Subcutaneous abdominal adipose tissue (tissue), 5 donors: ENCODE measurements at regions not wholly inside any gene's neighbourhood (a gene's known extent, or its start where the extent isn't known, plus 50 kb on each side); places are given as distances from the start of the nearest gene placed in this dataset.

Experiments used
- H3K27ac ChIP-seq: one replicate; pipeline ENCODE4 v1.7.0; 2013; ENCODE audit warnings: low read depth, mild to moderate bottlenecking, inconsistent platforms, low read length, moderate library complexity
- H3K27me3 ChIP-seq, 5 donors: one replicate each; pipeline ENCODE4 v1.7.0; 2013; ENCODE audit warnings: low read length in 5 of 5, inconsistent platforms in 1 of 5; ENCODE audit not compliant: control insufficient read depth in 5 of 5, insufficient read depth in 4 of 5
- H3K36me3 ChIP-seq, 5 donors: one replicate each; pipeline ENCODE4 v1.7.0; 2013; ENCODE audit warnings: low read length in 5 of 5; ENCODE audit not compliant: control insufficient read depth in 5 of 5, insufficient read depth in 5 of 5
- H3K4me1 ChIP-seq, 5 donors: one replicate each; pipeline ENCODE4 v1.7.0; 2013; ENCODE audit warnings: low read length in 5 of 5, mild to moderate bottlenecking in 3 of 5, moderate library complexity in 1 of 5; ENCODE audit not compliant: control insufficient read depth in 5 of 5, insufficient read depth in 5 of 5
- H3K4me3 ChIP-seq, 5 donors: one replicate each; pipeline ENCODE4 v1.7.0; 2013; ENCODE audit warnings: low read length in 5 of 5, low read depth in 1 of 5
- H3K9ac ChIP-seq, 5 donors: one replicate each; pipeline ENCODE4 v1.7.0; 2013; ENCODE audit warnings: low read length in 5 of 5, mild to moderate bottlenecking in 4 of 5, moderate library complexity in 3 of 5
- H3K9me3 ChIP-seq, 5 donors: one replicate each; pipeline ENCODE4 v1.7.0; 2013; ENCODE audit warnings: low read length in 5 of 5; ENCODE audit not compliant: control insufficient read depth in 5 of 5
- donor health status: healthy.
- donor health status: healthy.
- donor health status: healthy.
- donor health status: healthy.
- donor health status: healthy.

DNA sequence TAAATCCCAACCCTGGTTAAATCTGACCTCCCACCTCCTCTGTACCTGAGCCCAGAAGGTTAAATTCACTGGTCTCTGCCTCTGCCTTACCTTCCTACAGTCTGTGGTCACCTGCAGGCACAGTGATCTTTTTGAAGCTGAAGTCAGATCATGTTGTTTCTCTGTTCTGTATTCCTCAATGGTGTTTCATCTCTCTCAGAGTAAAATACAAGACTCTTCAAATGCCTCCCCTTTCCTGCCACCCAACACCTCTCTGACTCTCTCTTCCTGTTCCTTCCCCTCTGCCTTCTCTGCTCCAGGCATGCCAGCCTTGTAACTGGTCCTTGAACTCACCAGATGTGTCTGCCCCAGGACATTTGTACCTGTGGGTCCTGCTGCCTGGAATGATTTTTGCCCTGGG lies 219.3 kb downstream of the UXS1 start:
- Histone ChIP-seq H3K4me1 (no peaks in the 10 kb centered on the region), H3K36me3 (no peaks in the 10 kb centered on the region), H3K27ac (no peak overlapping the region), H3K9ac (no peak overlapping the region), H3K4me3 (no peak overlapping the region), H3K27me3 (no peaks in the 10 kb centered on the region), H3K9me3 (peaks cover 0 to 11% (median 7%) of the 10 kb centered on the region in 5 donors)

DNA sequence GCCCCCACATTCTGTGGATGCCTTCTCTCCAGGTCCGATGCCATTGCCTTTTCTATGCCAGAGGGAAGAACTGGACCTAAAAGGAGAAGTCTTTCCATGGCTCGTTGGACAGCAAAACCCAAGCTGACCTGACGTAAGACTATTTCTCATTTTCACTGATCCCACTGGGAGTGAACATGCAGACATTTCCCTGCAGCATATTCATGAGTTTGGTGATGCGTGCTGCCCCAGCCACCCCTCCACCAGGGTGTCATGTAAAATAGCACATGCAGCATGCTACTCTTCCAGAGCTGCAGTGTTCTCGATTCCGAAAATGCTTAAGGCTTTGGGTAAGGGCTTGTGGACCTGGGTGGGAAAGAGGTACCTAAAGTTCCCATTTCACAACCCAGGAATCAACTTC lies 221.2 kb downstream of the UXS1 start:
- H3K27me3 ChIP-seq, result no peaks in the 10 kb centered on the region
- H3K9ac ChIP-seq, result no peak overlapping the region
- H3K4me3 ChIP-seq, result no peak overlapping the region
- H3K36me3 ChIP-seq, result no peaks in the 10 kb centered on the region
- no peak overlapping the region for H3K27ac ChIP-seq
- no peaks in the 10 kb centered on the region for H3K4me1 ChIP-seq
- H3K9me3 ChIP-seq, result peaks cover 0 to 12% (median 10%) of the 10 kb centered on the region in 5 donors

DNA sequence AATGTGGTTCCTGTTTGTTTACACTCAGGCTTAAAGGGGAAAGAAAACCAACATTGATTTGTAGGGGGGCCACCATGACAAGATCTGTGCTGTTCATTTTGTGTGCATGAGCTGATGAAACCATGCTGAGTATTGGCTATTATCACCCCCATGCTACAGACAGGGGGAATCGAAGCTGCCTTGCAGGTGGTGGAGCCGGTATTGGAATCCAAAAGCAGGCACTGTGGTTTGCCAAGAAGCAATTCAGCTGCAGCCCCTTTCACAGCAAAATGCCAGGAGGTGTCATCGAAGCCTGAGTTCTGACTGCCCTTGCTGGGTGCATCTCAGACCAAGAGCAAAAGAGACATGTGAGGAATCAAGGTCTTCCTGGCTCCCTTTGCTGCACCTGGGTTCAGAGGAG lies 221.9 kb downstream of the UXS1 start:
- Histone ChIP-seq H3K36me3 (no peaks in the 10 kb centered on the region), H3K9ac (no peak overlapping the region), H3K4me3 (no peak overlapping the region), H3K9me3 (peaks cover 0 to 12% (median 5%) of the 10 kb centered on the region in 5 donors), H3K27ac (no peak overlapping the region), H3K27me3 (no peaks in the 10 kb centered on the region), H3K4me1 (no peaks in the 10 kb centered on the region)

DNA sequence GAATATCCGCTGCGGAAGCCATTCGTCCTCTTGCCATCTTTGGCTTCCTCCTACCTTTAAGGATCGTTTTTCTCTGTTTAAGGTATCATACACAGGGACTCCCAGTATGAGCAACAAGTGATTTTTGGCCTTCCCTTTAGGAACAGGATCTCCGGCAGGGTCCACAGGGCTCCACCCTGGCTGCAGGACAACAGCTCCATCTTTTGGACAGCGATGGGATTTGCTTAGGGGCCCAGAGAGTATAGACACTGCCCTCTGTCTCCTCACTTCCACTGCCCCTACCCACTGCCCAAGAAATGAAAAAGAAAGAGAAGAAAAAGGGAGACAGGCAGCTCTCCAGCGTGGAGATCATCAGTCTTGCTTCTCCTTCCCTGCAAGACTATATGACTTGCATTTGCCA lies 224.5 kb downstream of the UXS1 start:
- no peaks in the 10 kb centered on the region for H3K36me3 ChIP-seq
- no peak overlapping the region for H3K27ac ChIP-seq
- no peaks in the 10 kb centered on the region for H3K27me3 ChIP-seq
- H3K9ac ChIP-seq, result no peak overlapping the region
- H3K9me3 ChIP-seq, result peaks cover 0 to 7% (median 4%) of the 10 kb centered on the region in 5 donors
- H3K4me3 ChIP-seq, result no peak overlapping the region
- peaks cover 0 to 3% (median 0%) of the 10 kb centered on the region in 5 donors for H3K4me1 ChIP-seq

DNA sequence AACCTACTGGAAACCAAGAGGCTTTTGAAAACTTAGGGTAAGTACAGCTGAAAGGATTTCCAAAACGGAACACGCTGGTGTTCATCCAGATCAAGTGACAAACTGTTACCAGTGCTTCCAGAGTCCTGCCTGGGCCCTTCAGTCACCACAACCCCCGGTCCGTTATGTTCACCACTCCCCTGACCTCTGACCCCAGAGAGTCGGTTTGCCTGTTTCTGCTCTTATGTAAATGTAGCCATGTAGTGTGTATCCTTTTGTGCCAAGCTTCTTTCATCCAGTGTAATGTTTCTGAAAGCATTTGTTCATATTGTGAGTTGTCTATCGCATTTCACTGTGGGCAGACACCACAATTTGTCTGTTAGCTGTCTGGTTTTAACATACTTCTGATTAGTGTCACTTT lies 217.5 kb downstream of the NCK2 start:
- Histone ChIP-seq H3K9me3 (peaks cover 0 to 8% (median 4%) of the 10 kb centered on the region in 5 donors), H3K27ac (no peak overlapping the region), H3K9ac (no peak overlapping the region), H3K4me3 (no peak overlapping the region), H3K4me1 (peaks cover 0 to 3% (median 0%) of the 10 kb centered on the region in 5 donors), H3K36me3 (no peaks in the 10 kb centered on the region), H3K27me3 (no peaks in the 10 kb centered on the region)

DNA sequence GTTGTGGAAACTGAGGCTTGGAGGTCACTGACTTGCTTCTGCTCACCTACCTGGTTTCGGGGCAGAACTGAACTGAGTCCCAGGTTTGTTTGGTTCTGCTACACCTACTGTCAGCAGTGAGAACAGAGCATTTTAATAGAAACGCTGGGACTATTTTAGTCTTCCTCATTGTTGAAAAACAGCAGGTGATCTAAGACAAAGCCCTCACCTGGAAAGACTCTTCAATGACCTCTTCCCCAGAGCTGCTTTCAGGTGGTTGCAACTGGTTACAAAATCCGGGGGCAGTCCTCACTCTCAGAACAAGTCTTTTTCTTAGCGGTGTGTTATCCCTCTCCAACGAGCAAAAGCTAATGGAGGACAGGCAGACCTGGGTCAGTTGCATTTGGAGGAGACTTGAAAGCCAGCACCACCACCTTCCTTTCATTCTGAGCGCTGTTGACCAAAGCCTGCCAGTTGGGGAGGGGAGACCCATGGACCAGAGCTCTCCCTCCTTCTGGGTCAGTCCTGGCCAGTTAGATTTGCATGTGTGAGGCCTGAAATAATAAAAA lies 217.0 kb downstream of the NCK2 start:
- Histone ChIP-seq H3K27ac (no peak overlapping the region), H3K27me3 (no peaks in the 10 kb centered on the region), H3K9me3 (peaks cover 0 to 8% (median 4%) of the 10 kb centered on the region in 5 donors), H3K9ac (no peak overlapping the region), H3K4me3 (no peak overlapping the region), H3K36me3 (no peaks in the 10 kb centered on the region), H3K4me1 (no peaks in the 10 kb centered on the region)

DNA sequence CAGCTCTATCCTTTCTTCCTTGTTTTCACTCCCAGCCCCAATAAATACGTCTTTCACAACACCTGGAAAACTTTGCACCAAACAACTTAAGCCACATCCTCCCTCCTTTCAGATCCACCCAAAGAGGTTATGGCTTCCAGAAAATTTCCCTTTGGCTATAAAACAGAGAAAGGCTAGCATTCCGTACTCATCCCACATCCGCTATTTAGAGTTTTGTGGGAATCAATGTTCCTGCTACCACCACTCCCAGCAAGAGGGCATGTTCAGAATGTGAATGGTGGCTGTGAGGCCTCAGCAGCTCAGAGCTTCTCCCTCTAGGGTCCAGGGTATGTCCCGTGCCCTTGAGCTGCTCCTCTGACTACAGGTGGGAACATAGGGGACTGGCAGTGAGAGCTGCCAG lies 214.6 kb downstream of the NCK2 start:
- Histone ChIP-seq H3K36me3 (no peaks in the 10 kb centered on the region), H3K9me3 (peaks cover 0 to 8% (median 4%) of the 10 kb centered on the region in 5 donors), H3K4me3 (no peak overlapping the region), H3K27me3 (peaks cover 0 to 2% (median 0%) of the 10 kb centered on the region in 5 donors), H3K4me1 (no peaks in the 10 kb centered on the region), H3K27ac (no peak overlapping the region), H3K9ac (no peak overlapping the region)

DNA sequence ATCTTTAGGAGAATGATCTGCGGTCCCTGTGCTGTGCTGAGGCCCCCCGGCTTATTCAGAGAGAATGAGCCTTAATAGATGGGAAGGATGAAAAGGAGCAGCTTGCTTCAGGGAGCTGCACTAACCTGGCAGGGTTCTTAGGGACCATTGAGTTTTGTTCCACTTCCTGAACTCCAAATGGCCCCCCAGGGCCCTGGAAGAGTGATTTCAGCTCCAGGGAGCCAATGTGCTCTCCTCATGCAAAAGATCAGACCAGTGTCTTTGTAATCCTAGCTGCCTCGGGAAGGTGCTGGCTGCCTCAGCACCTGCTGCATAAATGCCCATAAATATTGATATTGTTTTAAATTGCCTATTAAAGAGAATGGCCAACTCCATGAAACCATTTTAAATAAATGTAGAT lies 210.2 kb downstream of the NCK2 start:
- no peak overlapping the region for H3K9ac ChIP-seq
- peaks cover 0 to 8% (median 4%) of the 10 kb centered on the region in 5 donors for H3K9me3 ChIP-seq
- H3K4me3 ChIP-seq, result no peak overlapping the region
- no peak overlapping the region for H3K27ac ChIP-seq
- no peaks in the 10 kb centered on the region for H3K36me3 ChIP-seq
- peaks cover 0 to 20% (median 3%) of the 10 kb centered on the region in 5 donors for H3K4me1 ChIP-seq
- H3K27me3 ChIP-seq, result peaks cover 0 to 2% (median 2%) of the 10 kb centered on the region in 5 donors

DNA sequence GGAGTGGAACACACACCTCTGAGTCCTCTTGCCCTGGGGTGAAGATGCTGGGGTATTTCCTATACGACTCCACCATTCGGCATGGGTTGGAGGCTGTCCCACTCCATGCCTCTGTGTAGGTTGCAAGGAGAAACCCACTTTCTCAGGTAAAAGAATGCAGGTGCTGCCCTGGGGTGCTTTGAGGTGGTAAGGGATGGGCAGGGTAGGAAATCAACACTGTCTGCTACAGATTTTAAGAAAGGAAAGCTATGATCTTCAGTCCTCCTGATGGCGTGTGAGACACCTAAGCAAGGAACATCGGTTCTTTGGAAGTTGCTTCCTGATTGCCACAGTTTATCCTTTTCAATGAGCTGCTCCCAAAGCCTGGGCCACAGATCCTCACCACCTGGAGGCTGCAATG lies 209.2 kb downstream of the NCK2 start:
- H3K9me3 ChIP-seq, result peaks cover 0 to 8% (median 4%) of the 10 kb centered on the region in 5 donors
- no peak overlapping the region for H3K4me3 ChIP-seq
- H3K36me3 ChIP-seq, result no peaks in the 10 kb centered on the region
- H3K4me1 ChIP-seq, result peaks cover 0 to 20% (median 3%) of the 10 kb centered on the region in 5 donors
- peaks cover 0 to 2% (median 2%) of the 10 kb centered on the region in 5 donors for H3K27me3 ChIP-seq
- H3K9ac ChIP-seq, result no peak overlapping the region
- no peak overlapping the region for H3K27ac ChIP-seq

DNA sequence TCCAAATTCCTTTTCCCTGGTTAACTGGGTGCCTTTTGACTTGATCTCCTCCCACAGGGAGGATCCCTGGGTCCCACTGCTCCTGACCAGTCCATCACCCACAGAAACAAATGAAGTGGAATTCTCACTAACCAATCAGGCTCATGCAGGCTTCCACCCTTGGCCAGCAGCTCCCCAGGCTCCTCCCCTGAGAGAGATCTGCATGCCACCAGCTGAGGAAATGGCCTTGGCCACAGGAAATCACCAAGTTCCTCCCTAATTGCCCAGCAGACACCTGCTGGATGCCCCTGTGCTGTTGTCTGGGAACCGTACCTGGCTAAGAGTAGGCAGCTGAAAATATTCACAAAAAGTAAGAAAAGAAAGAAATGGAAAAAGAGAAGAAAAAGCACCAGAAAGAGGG lies 207.4 kb downstream of the NCK2 start:
- H3K36me3 ChIP-seq, result no peaks in the 10 kb centered on the region
- no peak overlapping the region for H3K27ac ChIP-seq
- peaks cover 0 to 7% (median 2%) of the 10 kb centered on the region in 5 donors for H3K27me3 ChIP-seq
- H3K9ac ChIP-seq, result no peak overlapping the region
- no peak overlapping the region for H3K4me3 ChIP-seq
- no peaks in the 10 kb centered on the region for H3K9me3 ChIP-seq
- peaks cover 0 to 20% (median 3%) of the 10 kb centered on the region in 5 donors for H3K4me1 ChIP-seq
